Mesothelial cell of epicardium (in vitro differentiated cells): ENCODE measurements at regions not wholly inside any gene's neighbourhood (a gene's known extent, or its start where the extent isn't known, plus 50 kb on each side); places are given as distances from the start of the nearest gene placed in this dataset.

Source experiments
- DNase-seq, 2 experiments: peaks; one replicate each; pipeline ENCODE4 v3.0.0; 2021; ENCODE audit warnings: low spot score in 2 of 2; ENCODE audit not compliant: unreplicated experiment in 2 of 2
- H3K27ac Mint-ChIP-seq: 2 replicates; pipeline ENCODE4 v1.8.0; 2021; ENCODE audit warnings: mixed read lengths
- H3K27me3 Mint-ChIP-seq: 2 replicates; pipeline ENCODE4 v1.8.0; 2021; ENCODE audit warnings: low read depth, mixed read lengths
- H3K36me3 Mint-ChIP-seq: 2 replicates; pipeline ENCODE4 v1.8.0; 2021; ENCODE audit warnings: mixed read lengths
- H3K4me1 Mint-ChIP-seq: 2 replicates; pipeline ENCODE4 v1.8.0; 2021; ENCODE audit warnings: mixed read lengths
- H3K4me3 Mint-ChIP-seq: 2 replicates; pipeline ENCODE4 v1.8.0; 2021; ENCODE audit warnings: mild to moderate bottlenecking, moderate library complexity, mixed read lengths
- H3K9me3 Mint-ChIP-seq: 2 replicates; pipeline ENCODE4 v1.8.0; 2021; ENCODE audit warnings: mixed read lengths
- TF ChIP-seq, protein P1 (sequence below): fragments of 200-600 bp; sonication (generic); IDR thresholded peaks from one replicate; pipeline ENCODE4 v1.5.0; 2021; ENCODE audit warnings: antibody characterized with exemption; ENCODE audit not compliant: unreplicated experiment

- Mint-ChIP-seq H3K4me3 (no peak overlapping the region), H3K27ac (no peak overlapping the region), H3K4me1 (peaks cover 8% of the 10 kb centered on the region), H3K36me3 (no peaks in the 10 kb centered on the region), H3K9me3 (no peaks in the 10 kb centered on the region), H3K27me3 (peaks cover 4% of the 10 kb centered on the region)
- TF ChIP-seq, protein P1, sequence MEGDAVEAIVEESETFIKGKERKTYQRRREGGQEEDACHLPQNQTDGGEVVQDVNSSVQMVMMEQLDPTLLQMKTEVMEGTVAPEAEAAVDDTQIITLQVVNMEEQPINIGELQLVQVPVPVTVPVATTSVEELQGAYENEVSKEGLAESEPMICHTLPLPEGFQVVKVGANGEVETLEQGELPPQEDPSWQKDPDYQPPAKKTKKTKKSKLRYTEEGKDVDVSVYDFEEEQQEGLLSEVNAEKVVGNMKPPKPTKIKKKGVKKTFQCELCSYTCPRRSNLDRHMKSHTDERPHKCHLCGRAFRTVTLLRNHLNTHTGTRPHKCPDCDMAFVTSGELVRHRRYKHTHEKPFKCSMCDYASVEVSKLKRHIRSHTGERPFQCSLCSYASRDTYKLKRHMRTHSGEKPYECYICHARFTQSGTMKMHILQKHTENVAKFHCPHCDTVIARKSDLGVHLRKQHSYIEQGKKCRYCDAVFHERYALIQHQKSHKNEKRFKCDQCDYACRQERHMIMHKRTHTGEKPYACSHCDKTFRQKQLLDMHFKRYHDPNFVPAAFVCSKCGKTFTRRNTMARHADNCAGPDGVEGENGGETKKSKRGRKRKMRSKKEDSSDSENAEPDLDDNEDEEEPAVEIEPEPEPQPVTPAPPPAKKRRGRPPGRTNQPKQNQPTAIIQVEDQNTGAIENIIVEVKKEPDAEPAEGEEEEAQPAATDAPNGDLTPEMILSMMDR: no peak
- no peak for DNase-seq
Observed at GRCh38 chr9:38133595-38133994, 64.6 kb upstream of the SHB start.

- Mint-ChIP-seq H3K27me3 (peaks cover 4% of the 10 kb centered on the region), H3K36me3 (no peaks in the 10 kb centered on the region), H3K4me3 (no peak overlapping the region), H3K9me3 (no peaks in the 10 kb centered on the region), H3K4me1 (peaks cover 4% of the 10 kb centered on the region), H3K27ac (no peak overlapping the region)
- TF ChIP-seq, protein P1: no peak
- DNase-seq: no peak
Observed at GRCh38 chr9:38132956-38133355, 63.9 kb upstream of the SHB start.

- peaks cover 2% of the 10 kb centered on the region for H3K4me1 Mint-ChIP-seq
- H3K4me3 Mint-ChIP-seq: no peak overlapping the region
- DNase-seq: no peak
- TF ChIP-seq, protein P1: no peak
- no peaks in the 10 kb centered on the region for H3K36me3 Mint-ChIP-seq
- H3K27ac Mint-ChIP-seq: no peak overlapping the region
- no peaks in the 10 kb centered on the region for H3K9me3 Mint-ChIP-seq
- H3K27me3 Mint-ChIP-seq: peaks cover 5% of the 10 kb centered on the region
Observed at GRCh38 chr9:38131729-38132128, 62.7 kb upstream of the SHB start.

DNA sequence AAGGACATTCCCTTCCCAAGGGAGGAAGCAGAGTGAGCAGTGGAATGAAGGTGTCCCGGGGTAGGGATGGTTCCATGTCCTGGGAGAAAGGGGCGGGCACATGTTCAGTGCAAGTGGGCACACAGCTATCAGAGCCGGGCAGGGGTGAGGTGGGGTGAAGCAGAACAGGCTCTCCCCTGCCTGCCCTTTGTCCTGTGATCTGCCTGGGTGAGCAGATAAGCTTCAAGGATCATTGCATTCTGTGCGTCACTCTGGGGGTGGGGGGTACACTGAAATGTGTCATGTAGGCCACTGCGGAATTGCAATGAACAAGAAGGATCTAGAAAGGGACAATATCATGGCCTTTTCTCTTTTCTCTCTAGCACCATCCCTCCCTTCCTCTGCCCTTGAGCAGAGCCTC is 61.7 kb upstream of the SHB start:
- peaks cover 9% of the 10 kb centered on the region for H3K27me3 Mint-ChIP-seq
- no peak overlapping the region for H3K27ac Mint-ChIP-seq
- TF ChIP-seq, protein P1: no peak
- H3K9me3 Mint-ChIP-seq: no peaks in the 10 kb centered on the region
- no peak overlapping the region for H3K4me3 Mint-ChIP-seq
- H3K4me1 Mint-ChIP-seq: peaks cover 2% of the 10 kb centered on the region
- no peak for DNase-seq
- H3K36me3 Mint-ChIP-seq: no peaks in the 10 kb centered on the region

- Mint-ChIP-seq H3K9me3 (no peaks in the 10 kb centered on the region), H3K4me3 (no peak overlapping the region), H3K27me3 (peaks cover 16% of the 10 kb centered on the region), H3K4me1 (peaks cover 2% of the 10 kb centered on the region), H3K27ac (no peak overlapping the region), H3K36me3 (no peaks in the 10 kb centered on the region)
- DNase-seq: no peak
- TF ChIP-seq, protein P1: no peak
Observed at GRCh38 chr9:38129366-38129765, 60.3 kb upstream of the SHB start.

DNA sequence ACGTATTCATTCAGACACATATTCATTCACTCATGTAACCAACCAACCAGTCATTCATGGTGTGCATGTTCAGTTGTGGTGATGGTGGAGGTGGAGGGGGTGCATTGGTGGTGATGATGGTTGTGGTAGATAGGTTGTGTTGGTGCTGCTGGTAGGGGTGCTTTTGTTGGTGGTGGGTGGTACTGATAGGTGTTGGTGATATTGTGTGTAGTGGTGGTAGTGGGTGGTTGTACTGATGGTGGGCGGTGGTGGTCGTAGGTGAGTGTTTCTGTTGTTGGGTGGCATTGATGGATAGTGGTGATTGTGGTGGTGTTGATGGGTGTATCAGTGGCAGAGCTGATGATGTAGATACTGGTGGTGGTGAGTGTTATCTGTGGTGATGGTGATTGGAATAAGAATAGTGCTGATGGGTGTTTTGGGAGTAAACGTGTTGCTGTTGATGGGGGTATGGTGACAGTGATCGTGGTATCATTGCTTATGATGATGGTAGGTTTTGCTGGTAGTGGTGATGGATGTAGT is 59.8 kb upstream of the SHB start:
- Mint-ChIP-seq H3K27ac (no peak overlapping the region), H3K4me1 (peaks cover 2% of the 10 kb centered on the region), H3K9me3 (no peaks in the 10 kb centered on the region), H3K4me3 (no peak overlapping the region), H3K36me3 (no peaks in the 10 kb centered on the region), H3K27me3 (peaks cover 16% of the 10 kb centered on the region)
- DNase-seq: no peak
- TF ChIP-seq, protein P1: no peak
